Fibroblast of villous mesenchyme (primary cell): ENCODE measurements at regions not wholly inside any gene's neighbourhood (a gene's known extent, or its start where the extent isn't known, plus 50 kb on each side); places are given as distances from the start of the nearest gene placed in this dataset.

Experiments used
- DNase-seq: peaks from one replicate; pipeline ENCODE4 v3.0.0-alpha.2; 2010; ENCODE audit warnings: low read depth
- H3K4me3 ChIP-seq: 2 replicates; pipeline ENCODE4 v1.5.1; 2011; ENCODE audit warnings: low read depth, mild to moderate bottlenecking, low read length
- CTCF ChIP-seq: IDR thresholded peaks from 2 replicates; pipeline ENCODE4 v1.5.1; 2012; ENCODE audit warnings: low read depth, mild to moderate bottlenecking, low read length; ENCODE audit not compliant: insufficient read depth

GRCh38 chr6:133051240-133051639 is 189.9 kb upstream of the EYA4 start:
- no peak overlapping the region for H3K4me3 ChIP-seq
- no peak for TF ChIP-seq CTCF
- no peak for DNase-seq

- no peak overlapping the region for H3K4me3 ChIP-seq
- no peak for TF ChIP-seq CTCF
- DNase-seq: no peak
Measured at GRCh38 chr6:133052465-133052864, 188.7 kb upstream of the EYA4 start.

GRCh38 chr6:133055441-133055966 is 185.7 kb upstream of the EYA4 start:
- no peak overlapping the region for H3K4me3 ChIP-seq
- TF ChIP-seq CTCF: no peak
- DNase-seq: no peak

GRCh38 chr6:133057352-133057751 is 183.8 kb upstream of the EYA4 start:
- DNase-seq: no peak
- no peak overlapping the region for H3K4me3 ChIP-seq
- TF ChIP-seq CTCF: no peak

GRCh38 chr6:133062077-133062476 is 179.1 kb upstream of the EYA4 start:
- no peak for TF ChIP-seq CTCF
- DNase-seq: peak; percentile 46
- no peak overlapping the region for H3K4me3 ChIP-seq

- no peak for DNase-seq
- H3K4me3 ChIP-seq: no peak overlapping the region
- TF ChIP-seq CTCF: no peak
Measured at GRCh38 chr6:133062696-133063306, 178.4 kb upstream of the EYA4 start.

GRCh38 chr6:133067960-133068359 is 173.2 kb upstream of the EYA4 start:
- no peak overlapping the region for H3K4me3 ChIP-seq
- TF ChIP-seq CTCF: no peak
- no peak for DNase-seq
